ENCODE measurements at regions not wholly inside any gene's neighbourhood (a gene's known extent, or its start where the extent isn't known, plus 50 kb on each side); places are given as distances from the start of the nearest gene placed in this dataset.
"Not testable (repeated sequence)": the region's sequence is repeated elsewhere in the genome, so short reads cannot be mapped to it uniquely, and the experiment has no call there.

DNA sequence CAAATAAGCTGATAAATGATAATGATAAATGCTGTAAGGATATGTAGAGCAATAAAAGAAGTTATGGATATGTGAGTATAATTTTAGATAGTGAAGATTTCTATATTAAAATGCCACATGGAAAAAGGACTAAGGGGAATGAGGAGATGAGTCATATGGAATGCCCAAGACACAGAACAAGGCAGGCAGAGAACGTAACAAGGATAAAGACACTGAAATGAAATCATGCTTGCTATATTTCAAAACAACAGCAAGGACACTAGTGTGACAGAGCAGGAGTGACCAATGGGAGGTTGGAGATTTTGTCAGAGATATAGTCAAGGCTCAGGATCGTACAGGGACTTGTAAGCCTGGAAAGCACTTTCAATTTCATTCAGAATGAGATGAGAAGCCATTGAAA is 621.5 kb upstream of the SEMA6D start:
- DNase-seq (ENCODE audit: low spot score), result no peak
- no peak overlapping the region for H3K4me3 ChIP-seq
- TF ChIP-seq, protein P1, sequence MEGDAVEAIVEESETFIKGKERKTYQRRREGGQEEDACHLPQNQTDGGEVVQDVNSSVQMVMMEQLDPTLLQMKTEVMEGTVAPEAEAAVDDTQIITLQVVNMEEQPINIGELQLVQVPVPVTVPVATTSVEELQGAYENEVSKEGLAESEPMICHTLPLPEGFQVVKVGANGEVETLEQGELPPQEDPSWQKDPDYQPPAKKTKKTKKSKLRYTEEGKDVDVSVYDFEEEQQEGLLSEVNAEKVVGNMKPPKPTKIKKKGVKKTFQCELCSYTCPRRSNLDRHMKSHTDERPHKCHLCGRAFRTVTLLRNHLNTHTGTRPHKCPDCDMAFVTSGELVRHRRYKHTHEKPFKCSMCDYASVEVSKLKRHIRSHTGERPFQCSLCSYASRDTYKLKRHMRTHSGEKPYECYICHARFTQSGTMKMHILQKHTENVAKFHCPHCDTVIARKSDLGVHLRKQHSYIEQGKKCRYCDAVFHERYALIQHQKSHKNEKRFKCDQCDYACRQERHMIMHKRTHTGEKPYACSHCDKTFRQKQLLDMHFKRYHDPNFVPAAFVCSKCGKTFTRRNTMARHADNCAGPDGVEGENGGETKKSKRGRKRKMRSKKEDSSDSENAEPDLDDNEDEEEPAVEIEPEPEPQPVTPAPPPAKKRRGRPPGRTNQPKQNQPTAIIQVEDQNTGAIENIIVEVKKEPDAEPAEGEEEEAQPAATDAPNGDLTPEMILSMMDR (IDR thresholded peaks at IDR 0.05), result no peak
- no peak overlapping the region for H3K27ac ChIP-seq

- H3K27ac ChIP-seq; H3K4me3 ChIP-seq; DNase-seq (ENCODE audit: low spot score): not testable (repeated sequence)
These were observed 618.8 kb upstream of the SEMA6D start for GRCh38 chr15:47098526-47098925.

GRCh38 chr15:47099801-47100200 is 617.5 kb upstream of the SEMA6D start:
- not testable (repeated sequence) for H3K27ac ChIP-seq; H3K4me3 ChIP-seq; DNase-seq (ENCODE audit: low spot score)

DNA sequence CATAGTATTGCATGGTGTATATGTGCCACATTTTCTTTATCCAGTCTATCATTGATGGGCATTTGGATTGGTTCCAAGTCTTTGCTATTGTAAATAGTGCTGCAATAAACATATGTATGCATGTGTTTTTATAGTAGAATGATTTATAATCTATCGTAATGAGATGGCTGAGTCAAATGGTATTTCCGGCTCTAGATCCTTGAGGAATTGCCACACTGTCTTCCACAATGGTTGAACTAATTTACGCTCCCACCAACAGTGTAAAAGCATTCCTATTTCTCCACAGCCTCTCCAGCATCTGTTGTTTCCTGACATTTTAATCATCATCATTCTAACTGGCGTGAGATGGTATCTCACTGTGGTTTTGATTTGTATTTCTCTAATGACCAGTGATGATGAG is 608.5 kb upstream of the SEMA6D start:
- H3K27ac ChIP-seq; DNase-seq (ENCODE audit: low spot score); H3K4me3 ChIP-seq: not testable (repeated sequence)

DNA sequence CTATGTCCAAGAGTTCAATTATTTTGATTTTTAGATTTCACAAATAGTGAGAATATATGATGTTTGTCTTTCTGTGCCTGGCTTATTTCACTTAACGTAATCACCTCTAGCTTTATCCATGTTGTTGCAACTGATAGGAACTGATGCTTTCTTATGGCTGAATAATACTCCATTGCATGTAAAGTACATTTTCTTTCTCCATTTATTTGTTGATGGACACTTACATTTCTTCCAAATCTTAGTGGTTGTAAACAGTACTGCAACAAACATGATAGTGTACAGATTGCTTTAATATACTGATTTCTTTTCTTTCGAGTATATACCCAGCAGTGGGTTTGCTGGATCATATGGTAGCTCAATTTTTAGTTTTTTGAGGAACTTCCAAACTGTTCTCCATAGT is 600.6 kb upstream of the SEMA6D start:
- TF ChIP-seq, protein P1 (IDR thresholded peaks at IDR 0.05), result no peak
- H3K27ac ChIP-seq, result no peak overlapping the region
- no peak overlapping the region for H3K4me3 ChIP-seq
- no peak for DNase-seq (ENCODE audit: low spot score)

GRCh38 chr15:47119349-47119748 is 598.0 kb upstream of the SEMA6D start:
- TF ChIP-seq, protein P1 (IDR thresholded peaks at IDR 0.05), result no peak
- no peak overlapping the region for H3K27ac ChIP-seq
- no peak for DNase-seq (ENCODE audit: low spot score)
- no peak overlapping the region for H3K4me3 ChIP-seq

- H3K27ac ChIP-seq, result no peak overlapping the region
- no peak for DNase-seq (ENCODE audit: low spot score)
- no peak overlapping the region for H3K4me3 ChIP-seq
- TF ChIP-seq, protein P1 (IDR thresholded peaks at IDR 0.05), result no peak
These were observed 592.7 kb upstream of the SEMA6D start for GRCh38 chr15:47124430-47125102.

- no peak for DNase-seq (ENCODE audit: low spot score)
- no peak overlapping the region for H3K27ac ChIP-seq
- TF ChIP-seq, protein P1 (IDR thresholded peaks at IDR 0.05), result no peak
These were observed 588.3 kb upstream of the SEMA6D start for GRCh38 chr15:47129033-47129432.

GRCh38 chr15:47131450-47131849 is 585.9 kb upstream of the SEMA6D start:
- not testable (repeated sequence) for H3K4me3 ChIP-seq; H3K27ac ChIP-seq; DNase-seq (ENCODE audit: low spot score)

More at GRCh38 chr15:47129033-47129432, 588.3 kb upstream of the SEMA6D start:
- H3K4me3 ChIP-seq, result no peak overlapping the region

All from coronary artery (tissue), 2 donors.